A549 (cell line): ENCODE measurements at regions not wholly inside any gene's neighbourhood (a gene's known extent, or its start where the extent isn't known, plus 50 kb on each side); places are given as distances from the start of the nearest gene placed in this dataset.

Experiments used
- ATAC-seq, 2 experiments: fragments of 200-7000 bp in 1 of 2; fragments of >200 bp in 1 of 2; cut with Nextera tagmentation in 1 of 2; cut with Tn5 transposase in 1 of 2; 3 replicates each; pipeline versions ENCODE4 v1.8.0 to v1.9.1; 2018 to 2020; ENCODE audit warnings: mild to moderate bottlenecking in 1 of 2, moderate library complexity in 1 of 2
- CTCF ChIA-PET: fragments of 300-600 bp; sonication (Branson Sonifier 250); formaldehyde crosslinking; extraction: SDS; loops from one replicate; lab custom pipeline; 2021; ENCODE audit warnings: antibody characterized with exemption, inconsistent platforms; lab: Yijun Ruan, JAX
- POLR2A ChIA-PET: fragments of 350-600 bp; formaldehyde crosslinking; extraction: SDS; loops from one replicate; lab custom pipeline; 2021; ENCODE audit warnings: antibody characterized with exemption, inconsistent platforms; lab: Yijun Ruan, JAX
- DNase-seq, 2 experiments: peaks; one replicate each; pipeline versions ENCODE4 v3.0.0 to v3.0.0-alpha.2; 2011 to 2016; ENCODE audit warnings: low read depth in 1 of 2, low spot score in 1 of 2
- FAIRE-seq: peaks from 2 replicates; lab custom pipeline; 2011; peaks lifted over from hg19 to GRCh38; lab: Jason Lieb, UNC
- H3K27ac ChIP-seq, 2 experiments: fragments of >200 bp; sonication (Bioruptor Twin); formaldehyde crosslinking; 3 replicates each; pipeline ENCODE4 v1.5.1; 2016 to 2017
- H3K4me1 ChIP-seq: fragments of >200 bp; sonication (Bioruptor Twin); formaldehyde crosslinking; 3 replicates; pipeline ENCODE4 v1.6.1; 2016
- H3K4me2 ChIP-seq: fragments of >200 bp; sonication (Bioruptor Twin); formaldehyde crosslinking; 3 replicates; pipeline ENCODE4 v1.6.1; 2016
- H3K4me3 ChIP-seq: fragments of >200 bp; sonication (Bioruptor Twin); formaldehyde crosslinking; 3 replicates; pipeline ENCODE4 v1.5.1; 2016
- H3K9me3 ChIP-seq: fragments of >200 bp; sonication (Bioruptor Twin); formaldehyde crosslinking; 3 replicates; pipeline ENCODE4 v1.6.1; 2016
- CHD2 ChIP-seq: fragments of 150-350 bp; IDR thresholded peaks from 2 replicates; pipeline ENCODE4 v1.6.1; 2014; ENCODE audit warnings: low read length; ENCODE audit not compliant: partially characterized antibody
- CHD4 ChIP-seq: fragments of 200-600 bp; sonication (generic); IDR thresholded peaks from 2 replicates; pipeline ENCODE4 v1.6.1; 2016; ENCODE audit warnings: antibody characterized with exemption, mild to moderate bottlenecking, borderline replicate concordance
- FOSL2 ChIP-seq, 2 experiments: fragments of 450-650 bp in 1 of 2; fragments of >200 bp in 1 of 2; sonication (Bioruptor Twin) in 1 of 2; formaldehyde crosslinking; IDR thresholded peaks; 2 replicates each; pipeline versions ENCODE4 v1.5.0 to v1.6.1; 2016 to 2020; ENCODE audit warnings: mild to moderate bottlenecking in 1 of 2, moderate library complexity in 1 of 2
- HOXB13 ChIP-seq: fragments of 250-450 bp; sonication (Bioruptor Pico); IDR thresholded peaks from 2 replicates; pipeline ENCODE4 v1.5.0; 2020; ENCODE audit warnings: low read depth, mild to moderate bottlenecking, moderate library complexity
- HOXB5 ChIP-seq: fragments of 250-450 bp; sonication (Bioruptor Pico); IDR thresholded peaks from 2 replicates; pipeline ENCODE4 v1.5.0; 2020; ENCODE audit warnings: mild to moderate bottlenecking, moderate library complexity
- JUN ChIP-seq, 2 experiments: fragments of >200 bp; sonication (Bioruptor Twin); formaldehyde crosslinking; IDR thresholded peaks; 2 replicates in 1 of 2; 3 replicates in 1 of 2; pipeline ENCODE4 v1.6.1; 2016 to 2017
- JUNB ChIP-seq: fragments of >200 bp; sonication (Bioruptor Twin); formaldehyde crosslinking; IDR thresholded peaks from 2 replicates; pipeline ENCODE4 v1.6.1; 2016
- MAZ ChIP-seq: fragments of 150-350 bp; IDR thresholded peaks from 2 replicates; pipeline ENCODE4 v1.6.1; 2014; ENCODE audit warnings: antibody characterized with exemption, low read depth, low read length, borderline replicate concordance
- NFE2L2 ChIP-seq: fragments of 150-350 bp; conservative IDR thresholded peaks from 2 replicates; pipeline ENCODE4 v1.6.1; 2014; ENCODE audit warnings: low read length
- PHF8 ChIP-seq: fragments of 200-600 bp; sonication (generic); IDR thresholded peaks from 2 replicates; pipeline ENCODE4 v1.6.1; 2016; ENCODE audit warnings: low read depth, mild to moderate bottlenecking, antibody characterized with exemption, moderate library complexity, borderline replicate concordance
- RAD21 ChIP-seq, 2 experiments: fragments of >200 bp in 1 of 2; sonication (Bioruptor Twin) in 1 of 2; formaldehyde crosslinking in 1 of 2; IDR thresholded peaks in 1 of 2; conservative IDR thresholded peaks in 1 of 2; 2 replicates in 1 of 2; 3 replicates in 1 of 2; pipeline ENCODE4 v1.6.1; 2012 to 2018; ENCODE audit warnings: inconsistent platforms in 1 of 2
- TP53 ChIP-seq: fragments of 250-450 bp; sonication (Bioruptor Pico); IDR thresholded peaks from 2 replicates; pipeline ENCODE4 v1.5.0; 2021; ENCODE audit warnings: mild to moderate bottlenecking, moderate library complexity
- ZC3H11A ChIP-seq: fragments of 450-650 bp; IDR thresholded peaks from 2 replicates; pipeline ENCODE4 v1.6.1; 2014; ENCODE audit warnings: antibody characterized with exemption, mild to moderate bottlenecking
- ZFP36 ChIP-seq: fragments of 450-650 bp; IDR thresholded peaks from 2 replicates; pipeline ENCODE4 v1.6.1; 2014; ENCODE audit warnings: borderline replicate concordance; ENCODE audit not compliant: partially characterized antibody
- WGBS: methylation state at CpG from one replicate; pipeline ENCODE4 v1.1.6; 2017; ENCODE audit errors: missing lambda C conversion rate; 5-methylcytosine and 5-hydroxymethylcytosine counted together
- TF ChIP-seq, protein P1 (sequence below): fragments of >200 bp; sonication (Bioruptor Twin); formaldehyde crosslinking; IDR thresholded peaks from 3 replicates; pipeline ENCODE4 v1.5.1; 2016
- TF ChIP-seq, protein P2 (sequence below): fragments of 250-450 bp; sonication (Bioruptor Pico); IDR thresholded peaks from 2 replicates; pipeline ENCODE4 v1.5.0; 2020; ENCODE audit warnings: low read depth, mild to moderate bottlenecking, moderate library complexity
- TF ChIP-seq, protein P3 (sequence below): IDR thresholded peaks from 2 replicates; pipeline ENCODE4 v1.6.1; 2012
- TF ChIP-seq, protein P4 (sequence below): fragments of 200-600 bp; sonication (generic); IDR thresholded peaks from 2 replicates; pipeline ENCODE4 v1.6.1; 2016; ENCODE audit warnings: antibody characterized with exemption, mild to moderate bottlenecking, moderate library complexity
- TF ChIP-seq, protein P5 (sequence below): IDR thresholded peaks from 2 replicates; pipeline ENCODE4 v1.6.1; 2012; ENCODE audit warnings: low read depth, borderline replicate concordance

DNA sequence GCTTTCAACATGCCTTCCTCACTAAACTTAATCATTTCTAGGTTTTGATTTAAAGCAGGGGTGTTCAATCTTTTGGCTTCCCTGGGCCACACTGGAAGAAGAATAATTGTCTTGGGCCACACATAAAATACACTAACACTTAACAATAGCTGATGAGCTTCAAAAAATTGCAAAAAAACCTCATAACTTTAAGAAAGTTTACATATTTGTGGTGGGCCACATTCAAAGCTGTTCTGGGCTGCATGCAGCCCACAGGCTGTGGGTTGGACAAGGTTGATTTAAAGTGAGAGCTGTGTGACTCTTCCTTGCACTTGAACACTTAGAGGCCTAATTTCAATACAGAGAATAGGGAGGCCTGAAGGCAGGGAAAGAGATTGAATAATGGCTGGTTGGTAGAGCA lies 598.3 kb downstream of the EFNA5 start:
- FAIRE-seq (no peak), ATAC-seq (no peak), DNase-seq (no peak)
- no peak overlapping the region for H3K27ac ChIP-seq
- no peak overlapping the region for H3K4me3 ChIP-seq
- no peaks in the 10 kb centered on the region for H3K4me1 ChIP-seq
- CTCF ChIA-PET: no interaction called here
- no peak overlapping the region for H3K4me2 ChIP-seq
- POLR2A ChIA-PET: no interaction called here
- TF ChIP-seq CHD2 (no peak), MAZ (no peak), TP53 (no peak), JUNB (no peak)
- TF ChIP-seq, protein P1, sequence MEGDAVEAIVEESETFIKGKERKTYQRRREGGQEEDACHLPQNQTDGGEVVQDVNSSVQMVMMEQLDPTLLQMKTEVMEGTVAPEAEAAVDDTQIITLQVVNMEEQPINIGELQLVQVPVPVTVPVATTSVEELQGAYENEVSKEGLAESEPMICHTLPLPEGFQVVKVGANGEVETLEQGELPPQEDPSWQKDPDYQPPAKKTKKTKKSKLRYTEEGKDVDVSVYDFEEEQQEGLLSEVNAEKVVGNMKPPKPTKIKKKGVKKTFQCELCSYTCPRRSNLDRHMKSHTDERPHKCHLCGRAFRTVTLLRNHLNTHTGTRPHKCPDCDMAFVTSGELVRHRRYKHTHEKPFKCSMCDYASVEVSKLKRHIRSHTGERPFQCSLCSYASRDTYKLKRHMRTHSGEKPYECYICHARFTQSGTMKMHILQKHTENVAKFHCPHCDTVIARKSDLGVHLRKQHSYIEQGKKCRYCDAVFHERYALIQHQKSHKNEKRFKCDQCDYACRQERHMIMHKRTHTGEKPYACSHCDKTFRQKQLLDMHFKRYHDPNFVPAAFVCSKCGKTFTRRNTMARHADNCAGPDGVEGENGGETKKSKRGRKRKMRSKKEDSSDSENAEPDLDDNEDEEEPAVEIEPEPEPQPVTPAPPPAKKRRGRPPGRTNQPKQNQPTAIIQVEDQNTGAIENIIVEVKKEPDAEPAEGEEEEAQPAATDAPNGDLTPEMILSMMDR: no peak
- peaks cover 3% of the 10 kb centered on the region; the same call in 1 of the 3 replicates for H3K9me3 ChIP-seq

DNA sequence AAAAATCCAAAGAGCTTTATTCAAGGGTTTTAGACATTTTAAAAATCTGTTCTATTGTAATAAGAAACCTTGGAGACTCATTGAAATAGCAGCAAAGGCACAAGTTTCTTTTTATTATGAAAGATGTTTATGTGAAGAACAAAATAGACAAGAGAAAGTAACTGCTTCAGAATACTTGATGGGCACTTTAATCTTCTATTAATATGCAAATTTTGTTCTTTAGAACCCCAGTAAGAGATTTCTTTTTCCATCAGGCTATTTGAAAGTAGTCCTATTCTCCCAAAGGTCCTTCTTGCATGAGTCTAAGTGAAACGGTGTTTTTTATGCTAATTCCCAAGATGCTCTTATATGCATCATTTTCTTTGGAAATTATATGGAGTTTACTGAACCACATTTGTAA lies 602.0 kb downstream of the EFNA5 start:
- TF ChIP-seq FOSL2 (IDR thresholded peaks at IDR 0.05): no peak
- no peak for TF ChIP-seq FOSL2 (CRISPR knock-in tag; IDR thresholded peaks at IDR 0.05)
- TF ChIP-seq, protein P2, sequence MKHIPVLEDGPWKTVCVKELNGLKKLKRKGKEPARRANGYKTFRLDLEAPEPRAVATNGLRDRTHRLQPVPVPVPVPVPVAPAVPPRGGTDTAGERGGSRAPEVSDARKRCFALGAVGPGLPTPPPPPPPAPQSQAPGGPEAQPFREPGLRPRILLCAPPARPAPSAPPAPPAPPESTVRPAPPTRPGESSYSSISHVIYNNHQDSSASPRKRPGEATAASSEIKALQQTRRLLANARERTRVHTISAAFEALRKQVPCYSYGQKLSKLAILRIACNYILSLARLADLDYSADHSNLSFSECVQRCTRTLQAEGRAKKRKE (CRISPR knock-in tag): no peak
- no peak for TF ChIP-seq HOXB13
- no peak for TF ChIP-seq HOXB5 (CRISPR knock-in tag)
- peaks cover 3% of the 10 kb centered on the region; the same call in 1 of the 3 replicates for H3K9me3 ChIP-seq
- H3K4me3 ChIP-seq: no peak overlapping the region
- H3K4me2 ChIP-seq: no peak overlapping the region
- no peak overlapping the region for H3K27ac ChIP-seq
- no peak for DNase-seq
- no peaks in the 10 kb centered on the region for H3K4me1 ChIP-seq
- ChIA-PET CTCF (no interaction called here), POLR2A (no interaction called here)
- WGBS: 44% methylated on average over 1 of the region's 1 CpG
- FAIRE-seq: no peak
- ATAC-seq: no peak

DNA sequence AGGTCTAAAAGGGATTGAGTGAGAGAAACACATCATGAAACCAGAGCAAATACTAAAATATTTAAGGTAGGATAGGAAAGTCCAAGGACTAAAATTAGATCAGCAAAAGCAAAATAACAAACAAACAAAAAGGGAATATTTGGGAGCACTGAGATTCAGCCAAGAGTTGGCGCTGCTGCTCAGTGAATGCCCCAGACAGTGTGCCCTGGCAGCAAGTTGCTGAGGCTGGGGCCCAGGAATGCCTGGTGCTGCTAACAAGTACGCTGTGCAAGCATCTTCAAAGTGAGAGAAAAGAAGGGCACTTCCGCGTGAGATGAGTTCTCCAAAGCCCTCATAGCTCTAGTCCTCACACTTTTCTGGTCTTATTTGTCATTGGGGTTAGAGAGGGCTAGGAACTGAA lies 603.3 kb downstream of the EFNA5 start:
- CTCF ChIA-PET: no interaction called here
- no peak for FAIRE-seq

DNA sequence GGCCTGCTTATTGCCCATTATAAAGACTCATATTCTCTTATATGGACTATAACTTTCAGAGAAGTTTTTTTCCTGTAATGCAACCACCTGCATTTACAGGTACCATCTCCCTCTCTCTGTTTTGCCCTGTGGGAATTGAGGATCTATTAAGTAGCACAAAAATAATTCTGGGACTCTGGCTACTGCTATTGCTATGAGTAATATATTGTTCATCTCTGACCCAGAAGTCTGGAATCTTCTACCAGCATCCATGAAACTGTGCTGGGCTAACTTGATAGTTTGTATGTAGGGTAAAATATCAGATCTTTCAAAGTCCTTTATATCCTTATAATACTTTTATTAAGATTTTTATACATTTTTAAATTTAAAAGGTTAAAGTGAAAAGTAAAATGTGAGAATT lies 607.2 kb downstream of the EFNA5 start:
- Histone ChIP-seq H3K4me2 (no peak overlapping the region), H3K27ac (no peak overlapping the region), H3K4me1 (no peaks in the 10 kb centered on the region), H3K9me3 (no peaks in the 10 kb centered on the region), H3K4me3 (no peak overlapping the region)
- TF ChIP-seq ZFP36 (no peak), RAD21 (conservative IDR thresholded peaks at IDR 0.05 in 1 of 2, IDR thresholded peaks at IDR 0.05 in 1 of 2) (no peak), ZC3H11A (no peak), JUNB (no peak), JUN (IDR thresholded peaks at IDR 0.05) (no peak), NFE2L2 (no peak), TP53 (no peak), HOXB13 (no peak), PHF8 (no peak)
- TF ChIP-seq, protein P3, sequence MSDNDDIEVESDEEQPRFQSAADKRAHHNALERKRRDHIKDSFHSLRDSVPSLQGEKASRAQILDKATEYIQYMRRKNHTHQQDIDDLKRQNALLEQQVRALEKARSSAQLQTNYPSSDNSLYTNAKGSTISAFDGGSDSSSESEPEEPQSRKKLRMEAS: no peak
- TF ChIP-seq, protein P4, sequence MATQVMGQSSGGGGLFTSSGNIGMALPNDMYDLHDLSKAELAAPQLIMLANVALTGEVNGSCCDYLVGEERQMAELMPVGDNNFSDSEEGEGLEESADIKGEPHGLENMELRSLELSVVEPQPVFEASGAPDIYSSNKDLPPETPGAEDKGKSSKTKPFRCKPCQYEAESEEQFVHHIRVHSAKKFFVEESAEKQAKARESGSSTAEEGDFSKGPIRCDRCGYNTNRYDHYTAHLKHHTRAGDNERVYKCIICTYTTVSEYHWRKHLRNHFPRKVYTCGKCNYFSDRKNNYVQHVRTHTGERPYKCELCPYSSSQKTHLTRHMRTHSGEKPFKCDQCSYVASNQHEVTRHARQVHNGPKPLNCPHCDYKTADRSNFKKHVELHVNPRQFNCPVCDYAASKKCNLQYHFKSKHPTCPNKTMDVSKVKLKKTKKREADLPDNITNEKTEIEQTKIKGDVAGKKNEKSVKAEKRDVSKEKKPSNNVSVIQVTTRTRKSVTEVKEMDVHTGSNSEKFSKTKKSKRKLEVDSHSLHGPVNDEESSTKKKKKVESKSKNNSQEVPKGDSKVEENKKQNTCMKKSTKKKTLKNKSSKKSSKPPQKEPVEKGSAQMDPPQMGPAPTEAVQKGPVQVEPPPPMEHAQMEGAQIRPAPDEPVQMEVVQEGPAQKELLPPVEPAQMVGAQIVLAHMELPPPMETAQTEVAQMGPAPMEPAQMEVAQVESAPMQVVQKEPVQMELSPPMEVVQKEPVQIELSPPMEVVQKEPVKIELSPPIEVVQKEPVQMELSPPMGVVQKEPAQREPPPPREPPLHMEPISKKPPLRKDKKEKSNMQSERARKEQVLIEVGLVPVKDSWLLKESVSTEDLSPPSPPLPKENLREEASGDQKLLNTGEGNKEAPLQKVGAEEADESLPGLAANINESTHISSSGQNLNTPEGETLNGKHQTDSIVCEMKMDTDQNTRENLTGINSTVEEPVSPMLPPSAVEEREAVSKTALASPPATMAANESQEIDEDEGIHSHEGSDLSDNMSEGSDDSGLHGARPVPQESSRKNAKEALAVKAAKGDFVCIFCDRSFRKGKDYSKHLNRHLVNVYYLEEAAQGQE: no peak
- TF ChIP-seq, protein P2 (CRISPR knock-in tag): no peak
- TF ChIP-seq, protein P5, sequence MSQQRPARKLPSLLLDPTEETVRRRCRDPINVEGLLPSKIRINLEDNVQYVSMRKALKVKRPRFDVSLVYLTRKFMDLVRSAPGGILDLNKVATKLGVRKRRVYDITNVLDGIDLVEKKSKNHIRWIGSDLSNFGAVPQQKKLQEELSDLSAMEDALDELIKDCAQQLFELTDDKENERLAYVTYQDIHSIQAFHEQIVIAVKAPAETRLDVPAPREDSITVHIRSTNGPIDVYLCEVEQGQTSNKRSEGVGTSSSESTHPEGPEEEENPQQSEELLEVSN: no peak
- no peak for ATAC-seq
- DNase-seq: no peak
- no peak for FAIRE-seq
- POLR2A ChIA-PET: no interaction called here
- CTCF ChIA-PET: no interaction called here

More for the DNA sequence above, 603.3 kb downstream of the EFNA5 start:
- Histone ChIP-seq H3K27ac (no peak overlapping the region), H3K4me2 (no peak overlapping the region), H3K4me3 (no peak overlapping the region), H3K4me1 (no peaks in the 10 kb centered on the region), H3K9me3 (peaks cover 3% of the 10 kb centered on the region; the same call in 1 of the 3 replicates)
- 89% methylated on average over 4 of the region's 4 CpGs for WGBS
- no peak; a peak in 1 of 6 replicates for ATAC-seq
- POLR2A ChIA-PET: no interaction called here
- TF ChIP-seq RAD21 (conservative IDR thresholded peaks at IDR 0.05 in 1 of 2, IDR thresholded peaks at IDR 0.05 in 1 of 2) (peak in 1 of 2 experiments; percentile 19; a peak in 1 of 5 replicates), CHD4 (no peak)
- DNase-seq: no peak
